A549 (cell line): ENCODE measurements at regions not wholly inside any gene's neighbourhood (a gene's known extent, or its start where the extent isn't known, plus 50 kb on each side); places are given as distances from the start of the nearest gene placed in this dataset.

ENCODE experiments used
- ATAC-seq, 2 experiments: fragments of 200-7000 bp in 1 of 2; fragments of >200 bp in 1 of 2; cut with Nextera tagmentation in 1 of 2; cut with Tn5 transposase in 1 of 2; 3 replicates each; pipeline versions ENCODE4 v1.8.0 to v1.9.1; 2018 to 2020; ENCODE audit warnings: mild to moderate bottlenecking in 1 of 2, moderate library complexity in 1 of 2
- CTCF ChIA-PET: fragments of 300-600 bp; sonication (Branson Sonifier 250); formaldehyde crosslinking; extraction: SDS; loops from one replicate; lab custom pipeline; 2021; ENCODE audit warnings: antibody characterized with exemption, inconsistent platforms; lab: Yijun Ruan, JAX
- POLR2A ChIA-PET: fragments of 350-600 bp; formaldehyde crosslinking; extraction: SDS; loops from one replicate; lab custom pipeline; 2021; ENCODE audit warnings: antibody characterized with exemption, inconsistent platforms; lab: Yijun Ruan, JAX
- DNase-seq, 2 experiments: peaks; one replicate each; pipeline versions ENCODE4 v3.0.0 to v3.0.0-alpha.2; 2011 to 2016; ENCODE audit warnings: low read depth in 1 of 2, low spot score in 1 of 2
- FAIRE-seq: peaks from 2 replicates; lab custom pipeline; 2011; peaks lifted over from hg19 to GRCh38; lab: Jason Lieb, UNC
- H3K27ac ChIP-seq, 2 experiments: fragments of >200 bp; sonication (Bioruptor Twin); formaldehyde crosslinking; 3 replicates each; pipeline ENCODE4 v1.5.1; 2016 to 2017
- H3K4me1 ChIP-seq: fragments of >200 bp; sonication (Bioruptor Twin); formaldehyde crosslinking; 3 replicates; pipeline ENCODE4 v1.6.1; 2016
- H3K4me2 ChIP-seq: fragments of >200 bp; sonication (Bioruptor Twin); formaldehyde crosslinking; 3 replicates; pipeline ENCODE4 v1.6.1; 2016
- H3K4me3 ChIP-seq: fragments of >200 bp; sonication (Bioruptor Twin); formaldehyde crosslinking; 3 replicates; pipeline ENCODE4 v1.5.1; 2016
- H3K9me3 ChIP-seq: fragments of >200 bp; sonication (Bioruptor Twin); formaldehyde crosslinking; 3 replicates; pipeline ENCODE4 v1.6.1; 2016
- BHLHE40 ChIP-seq: IDR thresholded peaks from 2 replicates; pipeline ENCODE4 v1.6.1; 2012; ENCODE audit warnings: low read depth, low read length, inconsistent platforms
- CBX2 ChIP-seq: fragments of 200-600 bp; sonication (generic); IDR thresholded peaks from 2 replicates; pipeline ENCODE4 v1.6.1; 2016; ENCODE audit warnings: low read depth, mild to moderate bottlenecking, borderline replicate concordance
- CBX8 ChIP-seq: fragments of 200-600 bp; sonication (generic); IDR thresholded peaks from 2 replicates; pipeline ENCODE4 v1.6.1; 2016
- EHF ChIP-seq: fragments of 250-450 bp; sonication (Bioruptor Pico); IDR thresholded peaks from 2 replicates; pipeline ENCODE4 v1.5.0; 2020; ENCODE audit warnings: mild to moderate bottlenecking
- EHMT2 ChIP-seq: fragments of 200-600 bp; sonication (generic); IDR thresholded peaks from 2 replicates; pipeline ENCODE4 v1.6.1; 2016; ENCODE audit warnings: antibody characterized with exemption, low read depth, mild to moderate bottlenecking, moderate library complexity
- ESRRA ChIP-seq: fragments of 150-350 bp; IDR thresholded peaks from 2 replicates; pipeline ENCODE4 v1.6.1; 2014; ENCODE audit warnings: mild to moderate bottlenecking, low read length, borderline replicate concordance
- FOSL2 ChIP-seq, 2 experiments: fragments of 450-650 bp in 1 of 2; fragments of >200 bp in 1 of 2; sonication (Bioruptor Twin) in 1 of 2; formaldehyde crosslinking; IDR thresholded peaks; 2 replicates each; pipeline versions ENCODE4 v1.5.0 to v1.6.1; 2016 to 2020; ENCODE audit warnings: mild to moderate bottlenecking in 1 of 2, moderate library complexity in 1 of 2
- GATA3 ChIP-seq: IDR thresholded peaks from 2 replicates; pipeline ENCODE4 v1.6.1; 2012; ENCODE audit warnings: borderline replicate concordance
- HOXA7 ChIP-seq: fragments of 250-450 bp; sonication (Bioruptor Pico); IDR thresholded peaks from 2 replicates; pipeline ENCODE4 v1.5.0; 2020; ENCODE audit warnings: mild to moderate bottlenecking, moderate library complexity
- HOXB5 ChIP-seq: fragments of 250-450 bp; sonication (Bioruptor Pico); IDR thresholded peaks from 2 replicates; pipeline ENCODE4 v1.5.0; 2020; ENCODE audit warnings: mild to moderate bottlenecking, moderate library complexity
- JUN ChIP-seq, 2 experiments: fragments of >200 bp; sonication (Bioruptor Twin); formaldehyde crosslinking; IDR thresholded peaks; 2 replicates in 1 of 2; 3 replicates in 1 of 2; pipeline ENCODE4 v1.6.1; 2016 to 2017
- NFE2L2 ChIP-seq: fragments of 150-350 bp; conservative IDR thresholded peaks from 2 replicates; pipeline ENCODE4 v1.6.1; 2014; ENCODE audit warnings: low read length
- PHF8 ChIP-seq: fragments of 200-600 bp; sonication (generic); IDR thresholded peaks from 2 replicates; pipeline ENCODE4 v1.6.1; 2016; ENCODE audit warnings: low read depth, mild to moderate bottlenecking, antibody characterized with exemption, moderate library complexity, borderline replicate concordance
- POLR2AphosphoS2 ChIP-seq: conservative IDR thresholded peaks from 2 replicates; pipeline ENCODE4 v1.6.1; 2012; ENCODE audit warnings: low read length, improper control_type of control experiment, inconsistent platforms
- RARB ChIP-seq: fragments of 250-450 bp; sonication (Bioruptor Pico); IDR thresholded peaks from 2 replicates; pipeline ENCODE4 v1.8.0; 2021; ENCODE audit warnings: mild to moderate bottlenecking, moderate library complexity
- RCOR1 ChIP-seq: fragments of 150-350 bp; IDR thresholded peaks from 2 replicates; pipeline ENCODE4 v1.6.1; 2014; ENCODE audit warnings: antibody characterized with exemption, low read length, low read depth
- RFX5 ChIP-seq: fragments of 450-650 bp; IDR thresholded peaks from 2 replicates; pipeline ENCODE4 v1.7.1; 2014; ENCODE audit warnings: antibody characterized with exemption, mild to moderate bottlenecking, moderate library complexity
- TP53 ChIP-seq: fragments of 250-450 bp; sonication (Bioruptor Pico); IDR thresholded peaks from 2 replicates; pipeline ENCODE4 v1.5.0; 2021; ENCODE audit warnings: mild to moderate bottlenecking, moderate library complexity
- ZC3H11A ChIP-seq: fragments of 450-650 bp; IDR thresholded peaks from 2 replicates; pipeline ENCODE4 v1.6.1; 2014; ENCODE audit warnings: antibody characterized with exemption, mild to moderate bottlenecking
- ZFP36 ChIP-seq: fragments of 450-650 bp; IDR thresholded peaks from 2 replicates; pipeline ENCODE4 v1.6.1; 2014; ENCODE audit warnings: borderline replicate concordance; ENCODE audit not compliant: partially characterized antibody
- ZNF302 ChIP-seq: fragments of 250-450 bp; sonication (Bioruptor Pico); IDR thresholded peaks from 2 replicates; pipeline ENCODE4 v1.9.0; 2021; ENCODE audit warnings: inconsistent platforms, mild to moderate bottlenecking, moderate library complexity
- WGBS: methylation state at CpG from one replicate; pipeline ENCODE4 v1.1.6; 2017; ENCODE audit errors: missing lambda C conversion rate; 5-methylcytosine and 5-hydroxymethylcytosine counted together
- TF ChIP-seq, protein P1 (sequence below): IDR thresholded peaks from 2 replicates; pipeline ENCODE4 v1.6.1; 2012; ENCODE audit warnings: low read depth, borderline replicate concordance
- TF ChIP-seq, protein P2 (sequence below): fragments of 250-450 bp; sonication (Bioruptor Pico); IDR thresholded peaks from 2 replicates; pipeline ENCODE4 v1.5.0; 2020; ENCODE audit warnings: low read depth, mild to moderate bottlenecking, moderate library complexity
- TF ChIP-seq, protein P3 (sequence below): IDR thresholded peaks from 2 replicates; pipeline ENCODE4 v1.6.1; 2012

GRCh38 chr2:117656546-117656945, 157.9 kb upstream of the DDX18 start:
- H3K27ac ChIP-seq = no peak overlapping the region
- H3K4me1 ChIP-seq = no peaks in the 10 kb centered on the region
- CTCF ChIA-PET = no interaction called here
- no peak for TF ChIP-seq RFX5
- TF ChIP-seq, protein P1, sequence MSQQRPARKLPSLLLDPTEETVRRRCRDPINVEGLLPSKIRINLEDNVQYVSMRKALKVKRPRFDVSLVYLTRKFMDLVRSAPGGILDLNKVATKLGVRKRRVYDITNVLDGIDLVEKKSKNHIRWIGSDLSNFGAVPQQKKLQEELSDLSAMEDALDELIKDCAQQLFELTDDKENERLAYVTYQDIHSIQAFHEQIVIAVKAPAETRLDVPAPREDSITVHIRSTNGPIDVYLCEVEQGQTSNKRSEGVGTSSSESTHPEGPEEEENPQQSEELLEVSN = no peak
- TF ChIP-seq NFE2L2 = no peak
- no peak for DNase-seq
- no peak overlapping the region for H3K4me3 ChIP-seq
- FAIRE-seq = no peak
- H3K4me2 ChIP-seq = no peak overlapping the region
- H3K9me3 ChIP-seq = no peaks in the 10 kb centered on the region
- POLR2A ChIA-PET = no interaction called here
- ATAC-seq = no peak
- 0% methylated on average over 4 of the region's 4 CpGs for WGBS

DNA sequence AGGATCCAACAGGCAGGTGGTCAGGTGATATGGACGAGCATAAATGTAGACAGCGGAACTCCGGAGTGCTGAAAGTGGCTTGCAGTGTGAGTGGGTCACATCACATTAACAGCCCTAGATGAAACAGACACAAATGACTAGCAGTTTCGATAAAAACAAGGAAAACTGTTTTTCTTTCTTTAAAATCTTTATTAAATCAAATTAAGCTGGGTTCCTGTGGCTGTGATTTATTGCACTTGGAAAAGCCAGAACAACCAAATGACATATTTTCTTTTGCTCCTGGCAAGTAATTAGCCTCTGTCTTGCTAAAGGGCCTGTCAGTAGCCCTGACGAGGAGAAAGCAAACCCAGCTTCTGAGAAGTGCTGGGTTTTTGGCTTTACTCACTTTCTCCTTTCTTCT, 152.9 kb upstream of the DDX18 start:
- TF ChIP-seq JUN (IDR thresholded peaks at IDR 0.05) (no peak), ESRRA (no peak), RARB (CRISPR knock-in tag) (no peak), RCOR1 (no peak), FOSL2 (IDR thresholded peaks at IDR 0.05) (no peak), FOSL2 (CRISPR knock-in tag; IDR thresholded peaks at IDR 0.05) (no peak), HOXB5 (CRISPR knock-in tag) (no peak), PHF8 (no peak), TP53 (no peak), GATA3 (no peak), NFE2L2 (no peak), CBX8 (no peak), POLR2AphosphoS2 (no peak), EHF (CRISPR knock-in tag) (no peak), ZC3H11A (no peak), CBX2 (no peak)
- TF ChIP-seq, protein P2, sequence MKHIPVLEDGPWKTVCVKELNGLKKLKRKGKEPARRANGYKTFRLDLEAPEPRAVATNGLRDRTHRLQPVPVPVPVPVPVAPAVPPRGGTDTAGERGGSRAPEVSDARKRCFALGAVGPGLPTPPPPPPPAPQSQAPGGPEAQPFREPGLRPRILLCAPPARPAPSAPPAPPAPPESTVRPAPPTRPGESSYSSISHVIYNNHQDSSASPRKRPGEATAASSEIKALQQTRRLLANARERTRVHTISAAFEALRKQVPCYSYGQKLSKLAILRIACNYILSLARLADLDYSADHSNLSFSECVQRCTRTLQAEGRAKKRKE (CRISPR knock-in tag) = no peak
- TF ChIP-seq, protein P3, sequence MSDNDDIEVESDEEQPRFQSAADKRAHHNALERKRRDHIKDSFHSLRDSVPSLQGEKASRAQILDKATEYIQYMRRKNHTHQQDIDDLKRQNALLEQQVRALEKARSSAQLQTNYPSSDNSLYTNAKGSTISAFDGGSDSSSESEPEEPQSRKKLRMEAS = no peak
- TF ChIP-seq, protein P1 = no peak
- no peak for ATAC-seq
- no peaks in the 10 kb centered on the region for H3K9me3 ChIP-seq
- CTCF ChIA-PET = no interaction called here
- no peaks in the 10 kb centered on the region for H3K4me1 ChIP-seq
- H3K4me3 ChIP-seq = no peak overlapping the region
- no peak for DNase-seq
- POLR2A ChIA-PET = no interaction called here
- WGBS = 37% methylated on average over 5 of the region's 5 CpGs
- FAIRE-seq = no peak
- no peak overlapping the region for H3K4me2 ChIP-seq
- no peak overlapping the region for H3K27ac ChIP-seq

DNA sequence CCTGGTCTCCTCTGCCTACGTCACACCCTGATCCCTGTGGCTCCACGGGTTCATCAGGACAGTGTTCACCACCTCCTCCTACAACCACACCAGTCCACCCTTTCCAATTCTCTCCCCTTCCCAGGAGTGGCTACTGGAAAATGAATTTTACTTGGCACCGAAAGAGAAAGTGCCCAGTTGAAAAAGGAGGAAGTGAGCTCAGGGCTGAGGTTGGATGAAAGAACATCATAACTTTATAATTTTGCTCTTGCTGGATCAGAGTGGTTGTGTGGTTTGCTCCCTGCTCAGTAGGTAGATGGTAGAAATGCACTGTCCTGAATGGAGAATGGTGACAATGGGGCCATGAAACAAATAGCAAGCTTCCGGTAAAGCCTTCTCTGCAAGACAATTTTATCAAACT, 140.3 kb upstream of the DDX18 start:
- WGBS = 29% methylated on average over 4 of the region's 4 CpGs
- ChIA-PET CTCF (interaction anchor here (0.6 kb wide), 1 partner anchor 876 kb away, joined by 3 read pairs; no protein-coding TSS in a partner anchor), POLR2A (no interaction called here)
- Histone ChIP-seq H3K4me1 (no peaks in the 10 kb centered on the region), H3K4me3 (no peak overlapping the region), H3K4me2 (no peak overlapping the region), H3K27ac (no peak overlapping the region), H3K9me3 (no peaks in the 10 kb centered on the region)
- no peak for TF ChIP-seq CBX8
- no peak for TF ChIP-seq RARB (CRISPR knock-in tag)
- no peak for TF ChIP-seq FOSL2 (IDR thresholded peaks at IDR 0.05)
- no peak for TF ChIP-seq FOSL2 (CRISPR knock-in tag; IDR thresholded peaks at IDR 0.05)
- no peak for TF ChIP-seq BHLHE40
- TF ChIP-seq ZNF302 (CRISPR knock-in tag) = no peak
- no peak for TF ChIP-seq HOXA7
- TF ChIP-seq GATA3 = no peak
- no peak for TF ChIP-seq ZFP36
- no peak for TF ChIP-seq EHMT2
- FAIRE-seq (no peak), DNase-seq (no peak), ATAC-seq (no peak)
